Keratinocyte (primary cell): ENCODE measurements at regions not wholly inside any gene's neighbourhood (a gene's known extent, or its start where the extent isn't known, plus 50 kb on each side); places are given as distances from the start of the nearest gene placed in this dataset.

Experiments
- EZH2 ChIP-seq: IDR thresholded peaks from one replicate; pipeline ENCODE4 v1.6.1; 2012; ENCODE audit warnings: inconsistent platforms, mild to moderate bottlenecking, low read length, moderate library complexity
- TF ChIP-seq, protein P1 (sequence below), 3 experiments: IDR thresholded peaks in 1 of 3; conservative IDR thresholded peaks in 1 of 3; optimal IDR thresholded peaks in 1 of 3; 2 replicates in 2 of 3; 3 replicates in 1 of 3; pipeline versions ENCODE3 to v1.5.1; 2011; ENCODE audit warnings: low read length in 3 of 3, mild to moderate bottlenecking in 3 of 3, moderate library complexity in 2 of 3, control low read depth in 1 of 3, inconsistent platforms in 1 of 3; ENCODE audit not compliant: insufficient read depth in 2 of 3; ENCODE audit errors: extremely low read depth in 1 of 3

DNA sequence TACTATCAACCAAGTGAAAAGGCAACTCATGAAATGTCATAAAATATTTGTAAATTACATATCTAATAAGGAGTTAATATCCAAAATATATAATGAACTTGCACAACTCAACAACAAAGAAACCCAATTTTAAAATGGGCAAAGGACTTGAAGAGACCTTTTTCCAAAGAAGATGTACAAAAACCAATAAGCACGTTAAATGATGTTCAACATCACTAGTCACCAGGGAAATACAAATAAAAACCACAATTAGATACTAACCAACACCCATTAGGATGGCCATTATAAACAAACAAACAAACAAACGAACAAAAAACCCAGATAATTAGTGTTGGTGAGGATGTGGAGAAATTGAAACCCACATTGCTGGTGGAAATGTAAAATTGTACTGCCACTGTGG, 92.3 kb upstream of the ARID2 start:
- TF ChIP-seq, protein P1, sequence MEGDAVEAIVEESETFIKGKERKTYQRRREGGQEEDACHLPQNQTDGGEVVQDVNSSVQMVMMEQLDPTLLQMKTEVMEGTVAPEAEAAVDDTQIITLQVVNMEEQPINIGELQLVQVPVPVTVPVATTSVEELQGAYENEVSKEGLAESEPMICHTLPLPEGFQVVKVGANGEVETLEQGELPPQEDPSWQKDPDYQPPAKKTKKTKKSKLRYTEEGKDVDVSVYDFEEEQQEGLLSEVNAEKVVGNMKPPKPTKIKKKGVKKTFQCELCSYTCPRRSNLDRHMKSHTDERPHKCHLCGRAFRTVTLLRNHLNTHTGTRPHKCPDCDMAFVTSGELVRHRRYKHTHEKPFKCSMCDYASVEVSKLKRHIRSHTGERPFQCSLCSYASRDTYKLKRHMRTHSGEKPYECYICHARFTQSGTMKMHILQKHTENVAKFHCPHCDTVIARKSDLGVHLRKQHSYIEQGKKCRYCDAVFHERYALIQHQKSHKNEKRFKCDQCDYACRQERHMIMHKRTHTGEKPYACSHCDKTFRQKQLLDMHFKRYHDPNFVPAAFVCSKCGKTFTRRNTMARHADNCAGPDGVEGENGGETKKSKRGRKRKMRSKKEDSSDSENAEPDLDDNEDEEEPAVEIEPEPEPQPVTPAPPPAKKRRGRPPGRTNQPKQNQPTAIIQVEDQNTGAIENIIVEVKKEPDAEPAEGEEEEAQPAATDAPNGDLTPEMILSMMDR (optimal IDR thresholded peaks at IDR 0.05 in 1 of 3, IDR thresholded peaks at IDR 0.05 in 1 of 3, conservative IDR thresholded peaks at IDR 0.05 in 1 of 3; ENCODE audit: extremely low read depth in 1 of 3, insufficient read depth in 2 of 3, low read length in 3 of 3) = no peak
- no peak for TF ChIP-seq EZH2
